ENCODE measurements at regions not wholly inside any gene's neighbourhood (a gene's known extent, or its start where the extent isn't known, plus 50 kb on each side); places are given as distances from the start of the nearest gene placed in this dataset.

DNA sequence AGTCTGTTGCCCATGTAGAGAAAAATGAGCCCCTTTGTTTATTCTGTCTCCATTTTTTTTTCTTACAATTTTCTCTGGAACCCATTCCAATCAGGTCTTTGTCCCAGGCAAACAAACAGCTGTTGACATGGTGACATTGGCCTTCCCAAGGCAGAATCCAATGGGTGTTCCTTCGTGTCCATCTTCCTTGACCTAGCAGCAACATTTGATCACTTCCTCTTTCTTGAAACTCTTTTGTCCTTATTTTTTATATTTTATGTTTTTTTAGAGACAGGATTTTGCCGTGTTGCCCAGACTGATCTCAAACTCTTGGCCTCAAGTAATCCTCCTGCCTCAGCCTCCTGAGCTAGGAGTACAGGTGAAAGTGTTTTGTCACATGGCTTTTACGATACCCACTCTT is 65.4 kb upstream of the CACNA1E start:
- Histone ChIP-seq H3K27me3 (no peaks in the 10 kb centered on the region), H3K4me1 (no peaks in the 10 kb centered on the region), H3K9me3 (peaks cover 0 to 3% (median 0%) of the 10 kb centered on the region in 4 donors), H3K27ac (no peak overlapping the region), H3K36me3 (no peaks in the 10 kb centered on the region), H3K4me3 (no peak overlapping the region)
- 44 to 54% methylated on average over 3 of the region's 3 CpGs for WGBS, 2 donors
- TF ChIP-seq POLR2A (IDR thresholded peaks at IDR 0.05) = no peak
- TF ChIP-seq, protein P1, sequence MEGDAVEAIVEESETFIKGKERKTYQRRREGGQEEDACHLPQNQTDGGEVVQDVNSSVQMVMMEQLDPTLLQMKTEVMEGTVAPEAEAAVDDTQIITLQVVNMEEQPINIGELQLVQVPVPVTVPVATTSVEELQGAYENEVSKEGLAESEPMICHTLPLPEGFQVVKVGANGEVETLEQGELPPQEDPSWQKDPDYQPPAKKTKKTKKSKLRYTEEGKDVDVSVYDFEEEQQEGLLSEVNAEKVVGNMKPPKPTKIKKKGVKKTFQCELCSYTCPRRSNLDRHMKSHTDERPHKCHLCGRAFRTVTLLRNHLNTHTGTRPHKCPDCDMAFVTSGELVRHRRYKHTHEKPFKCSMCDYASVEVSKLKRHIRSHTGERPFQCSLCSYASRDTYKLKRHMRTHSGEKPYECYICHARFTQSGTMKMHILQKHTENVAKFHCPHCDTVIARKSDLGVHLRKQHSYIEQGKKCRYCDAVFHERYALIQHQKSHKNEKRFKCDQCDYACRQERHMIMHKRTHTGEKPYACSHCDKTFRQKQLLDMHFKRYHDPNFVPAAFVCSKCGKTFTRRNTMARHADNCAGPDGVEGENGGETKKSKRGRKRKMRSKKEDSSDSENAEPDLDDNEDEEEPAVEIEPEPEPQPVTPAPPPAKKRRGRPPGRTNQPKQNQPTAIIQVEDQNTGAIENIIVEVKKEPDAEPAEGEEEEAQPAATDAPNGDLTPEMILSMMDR (IDR thresholded peaks at IDR 0.05) = no peak
- TF ChIP-seq EP300 (IDR thresholded peaks at IDR 0.05) = no peak
- DNase-seq (ENCODE audit: low spot score in 2 of 2) = no peak

DNA sequence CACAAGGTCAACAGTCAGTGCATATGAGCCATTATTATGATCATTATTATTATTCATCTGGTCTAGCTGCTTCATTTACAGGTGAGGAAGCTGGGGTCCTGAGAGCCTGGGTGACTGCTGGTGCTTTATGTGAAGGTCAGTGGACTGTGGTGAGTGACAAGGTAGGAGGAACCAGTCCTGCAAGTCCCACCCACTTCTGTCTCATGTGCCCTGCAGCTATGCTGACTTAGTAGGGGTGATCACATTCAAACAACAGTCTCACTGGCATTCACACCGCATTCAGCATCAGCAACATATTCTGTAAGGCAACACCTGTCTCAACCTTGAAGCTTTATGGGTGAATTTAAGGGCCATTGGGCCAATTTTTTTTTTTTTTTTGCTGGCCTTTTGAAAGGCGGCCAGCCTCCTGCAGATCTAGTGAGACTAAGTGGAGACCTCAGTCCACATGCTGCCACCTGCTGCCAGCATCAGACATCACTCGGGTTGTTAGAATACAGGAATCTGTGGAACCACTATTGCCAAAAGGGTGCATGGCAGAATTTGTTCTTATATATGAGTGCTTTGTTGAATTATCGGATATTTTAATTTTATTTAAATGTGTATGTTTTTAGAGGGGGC is 59.9 kb upstream of the CACNA1E start:
- Histone ChIP-seq H3K36me3 (no peaks in the 10 kb centered on the region), H3K4me1 (peaks cover 0 to 7% (median 0%) of the 10 kb centered on the region in 4 donors), H3K27ac (no peak overlapping the region), H3K27me3 (peaks cover 0 to 3% of the 10 kb centered on the region in 2 donors), H3K9me3 (no peaks in the 10 kb centered on the region), H3K4me3 (no peak overlapping the region)
- peak in 1 of 2 donors; percentile 9 for DNase-seq (ENCODE audit: low spot score in 2 of 2)
- TF ChIP-seq, protein P1 (IDR thresholded peaks at IDR 0.05) = peak in 1 of 5 experiments; percentile 13
- no peak for TF ChIP-seq POLR2A (IDR thresholded peaks at IDR 0.05)
- WGBS, 2 donors = 32 to 43% methylated on average over 4 of the region's 4 CpGs

DNA sequence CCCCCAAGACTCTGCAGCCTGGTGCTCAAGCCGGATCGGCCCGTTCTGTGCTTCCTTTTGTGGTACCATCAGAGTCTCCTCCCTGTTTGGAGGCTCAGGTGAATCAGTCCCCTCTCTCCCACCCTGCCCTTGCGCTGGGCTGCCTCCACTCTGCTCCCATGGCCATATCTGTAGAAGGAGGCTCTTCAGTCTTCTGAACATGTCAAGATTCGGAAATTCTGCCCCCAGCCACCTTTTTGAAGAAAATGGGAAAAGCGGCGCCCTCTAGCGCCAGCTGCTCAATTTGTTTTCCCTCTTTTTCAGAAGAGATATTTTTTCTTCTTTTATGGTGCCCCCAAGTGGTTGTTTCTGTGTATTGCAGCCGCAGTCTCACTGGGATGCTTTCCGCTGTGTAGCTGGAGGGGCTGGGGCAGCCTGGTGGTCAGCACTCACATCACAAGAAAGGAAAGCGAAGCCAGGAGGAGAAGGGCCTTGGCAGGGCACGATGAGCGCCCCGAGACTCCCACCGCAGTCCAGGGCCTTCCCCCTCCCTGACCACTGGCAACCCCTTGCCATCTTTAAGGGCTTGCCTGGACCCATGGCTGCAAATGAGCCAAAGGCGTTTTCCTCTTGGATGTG is 58.4 kb upstream of the CACNA1E start:
- 16 to 17% methylated on average over 16 of the region's 16 CpGs for WGBS, 2 donors

DNA sequence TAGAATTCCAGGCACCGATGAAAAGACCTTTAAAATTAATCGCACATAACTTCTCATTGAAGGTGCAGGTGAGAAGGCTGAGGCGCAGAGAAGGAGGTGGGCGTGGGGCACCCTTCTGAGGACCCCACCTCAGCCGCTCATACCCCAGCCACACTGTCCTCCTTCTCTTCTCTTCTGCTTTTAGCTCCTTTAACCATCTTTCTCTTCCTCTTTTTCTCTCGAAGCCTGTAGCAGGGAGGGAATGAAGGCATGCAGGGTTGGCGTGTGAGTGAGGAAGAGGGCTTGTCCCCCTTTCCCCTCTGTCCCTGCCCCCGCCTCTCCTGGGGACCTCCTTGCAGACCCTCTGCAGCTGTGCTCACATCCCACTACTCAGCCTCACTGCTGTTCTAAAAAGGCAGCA is 57.8 kb upstream of the CACNA1E start:
- Histone ChIP-seq H3K27ac (no peak overlapping the region), H3K36me3 (no peaks in the 10 kb centered on the region), H3K4me1 (peaks cover 0 to 14% (median 0%) of the 10 kb centered on the region in 4 donors), H3K27me3 (peaks cover 0 to 3% of the 10 kb centered on the region in 2 donors), H3K4me3 (no peak overlapping the region), H3K9me3 (no peaks in the 10 kb centered on the region)
- 60 to 75% methylated on average over 8 of the region's 8 CpGs for WGBS, 2 donors
- no peak for TF ChIP-seq POLR2A (IDR thresholded peaks at IDR 0.05)
- no peak for TF ChIP-seq EP300 (IDR thresholded peaks at IDR 0.05)
- TF ChIP-seq, protein P1 (IDR thresholded peaks at IDR 0.05) = no peak
- no peak for DNase-seq (ENCODE audit: low spot score in 2 of 2)

More for the DNA sequence above, 58.4 kb upstream of the CACNA1E start:
- Histone ChIP-seq H3K4me3 (no peak overlapping the region), H3K9me3 (no peaks in the 10 kb centered on the region), H3K27me3 (peaks cover 0 to 3% of the 10 kb centered on the region in 2 donors), H3K4me1 (peaks cover 0 to 7% (median 0%) of the 10 kb centered on the region in 4 donors), H3K36me3 (no peaks in the 10 kb centered on the region), H3K27ac (no peak overlapping the region)
- TF ChIP-seq, protein P1 (IDR thresholded peaks at IDR 0.05) = peak; percentile 78 to 89 (median 83)
- TF ChIP-seq POLR2A (IDR thresholded peaks at IDR 0.05) = no peak
- TF ChIP-seq EP300 (IDR thresholded peaks at IDR 0.05) = no peak
- DNase-seq (ENCODE audit: low spot score in 2 of 2) = peak; percentile 48 to 69

DNA sequence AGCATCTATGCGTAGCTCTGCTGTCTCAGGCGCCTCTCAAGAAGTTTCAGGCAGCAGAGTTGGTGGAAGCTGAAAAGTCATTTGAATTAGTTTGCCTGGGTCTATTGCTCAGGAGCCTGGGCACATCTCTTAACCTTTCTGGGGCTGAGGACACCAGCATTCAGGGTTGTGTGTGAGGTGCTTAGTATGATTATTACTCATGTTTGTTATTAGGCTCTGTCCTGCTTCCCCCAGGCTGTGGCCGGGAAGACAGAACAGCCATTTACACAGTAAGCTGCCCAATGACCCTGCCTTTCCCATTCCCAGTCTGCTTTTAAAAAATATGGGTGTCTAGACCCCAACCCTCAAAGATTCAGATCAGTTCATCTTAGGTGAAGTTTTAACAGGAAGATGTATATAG is 53.9 kb upstream of the CACNA1E start:
- DNase-seq (ENCODE audit: low spot score in 2 of 2) = no peak
- Histone ChIP-seq H3K4me1 (peaks cover 0 to 16% (median 0%) of the 10 kb centered on the region in 4 donors), H3K36me3 (no peaks in the 10 kb centered on the region), H3K4me3 (no peak overlapping the region), H3K9me3 (no peaks in the 10 kb centered on the region), H3K27ac (no peak overlapping the region), H3K27me3 (peaks cover 0 to 3% of the 10 kb centered on the region in 2 donors)
- WGBS, 2 donors = 78 to 84% methylated on average over 3 of the region's 3 CpGs
- no peak for TF ChIP-seq EP300 (IDR thresholded peaks at IDR 0.05)
- no peak for TF ChIP-seq POLR2A (IDR thresholded peaks at IDR 0.05)
- TF ChIP-seq, protein P1 (IDR thresholded peaks at IDR 0.05) = no peak

Measured in tibial nerve (tissue), 4 donors.